ENCODE measurements at regions not wholly inside any gene's neighbourhood (a gene's known extent, or its start where the extent isn't known, plus 50 kb on each side); places are given as distances from the start of the nearest gene placed in this dataset.

GRCh38 chr4:156473151-156473550 lies 498.4 kb downstream of the PDGFC start:
- TF ChIP-seq CTCF (conservative IDR thresholded peaks at IDR 0.05 in 1 of 2, IDR thresholded peaks at IDR 0.05 in 1 of 2; ENCODE audit: extremely low read depth in 1 of 2, insufficient read depth in 1 of 2, low read depth in 1 of 2, low read length in 2 of 2) (no peak), EZH2 (IDR thresholded peaks at IDR 0.05; ENCODE audit: borderline replicate concordance, low read length) (no peak)

Data from mammary epithelial cell (primary cell).